Loucy (cell line): ENCODE measurements at regions not wholly inside any gene's neighbourhood (a gene's known extent, or its start where the extent isn't known, plus 50 kb on each side); places are given as distances from the start of the nearest gene placed in this dataset.

Source experiments
- H2AFZ ChIP-seq: fragments of 200-600 bp; sonication (generic); 2 replicates; pipeline ENCODE4 v1.6.0; 2016; ENCODE audit warnings: antibody characterized with exemption, mild to moderate bottlenecking, low read length, moderate library complexity
- H3F3A ChIP-seq: fragments of 200-600 bp; 2 replicates; pipeline ENCODE4 v1.6.0; 2016; ENCODE audit warnings: antibody characterized with exemption, low read depth, mild to moderate bottlenecking
- H3K27me3 ChIP-seq: fragments of 200-600 bp; sonication (generic); 2 replicates; pipeline ENCODE4 v1.6.1; 2014; ENCODE audit warnings: low read length, mild to moderate bottlenecking; ENCODE audit not compliant: insufficient read depth, poor library complexity, severe bottlenecking
- H3K36me3 ChIP-seq: fragments of 200-600 bp; sonication (generic); 2 replicates; pipeline ENCODE4 v1.6.1; 2016; ENCODE audit warnings: low read length; ENCODE audit not compliant: insufficient read depth
- H3K4me1 ChIP-seq: fragments of 200-600 bp; sonication (generic); 2 replicates; pipeline ENCODE4 v1.5.1; 2014; ENCODE audit warnings: low read length, mild to moderate bottlenecking; ENCODE audit not compliant: insufficient read depth, poor library complexity, severe bottlenecking
- H3K4me2 ChIP-seq: fragments of 200-600 bp; sonication (generic); 2 replicates; pipeline ENCODE4 v1.6.0; 2014; ENCODE audit warnings: antibody characterized with exemption, low read length, low read depth, mild to moderate bottlenecking; ENCODE audit not compliant: poor library complexity, severe bottlenecking
- H3K4me3 ChIP-seq: fragments of 200-600 bp; sonication (generic); 2 replicates; pipeline ENCODE4 v1.5.1; 2014; ENCODE audit warnings: low read length, mild to moderate bottlenecking, mixed read lengths; ENCODE audit not compliant: poor library complexity, severe bottlenecking
- H3K79me2 ChIP-seq: fragments of 200-600 bp; sonication (generic); 2 replicates; pipeline ENCODE4 v1.6.1; 2014; ENCODE audit warnings: low read length; ENCODE audit not compliant: insufficient read depth
- H3K9ac ChIP-seq: fragments of 200-600 bp; sonication (generic); 2 replicates; pipeline ENCODE4 v1.6.0; 2014; ENCODE audit warnings: mild to moderate bottlenecking, low read depth, low read length, moderate library complexity; ENCODE audit not compliant: poor library complexity, severe bottlenecking
- H3K9me2 ChIP-seq: fragments of 200-600 bp; sonication (generic); replicated peaks from 2 replicates; pipeline ENCODE4 v1.6.1; 2016; ENCODE audit warnings: low read depth, low read length, mixed read lengths
- H3K9me3 ChIP-seq: fragments of 200-600 bp; sonication (generic); 2 replicates; pipeline ENCODE4 v1.6.1; 2014; ENCODE audit warnings: mild to moderate bottlenecking, antibody characterized with exemption, low read length, low read depth; ENCODE audit not compliant: insufficient read depth
- H4K20me1 ChIP-seq: fragments of 200-600 bp; sonication (generic); 2 replicates; pipeline ENCODE4 v1.6.0; 2014; ENCODE audit warnings: antibody characterized with exemption, low read length, mild to moderate bottlenecking; ENCODE audit not compliant: insufficient read depth, poor library complexity, severe bottlenecking
- EZH2phosphoT487 ChIP-seq: fragments of 200-600 bp; IDR thresholded peaks from 2 replicates; pipeline ENCODE4 v1.6.1; 2018; ENCODE audit warnings: antibody characterized with exemption, mild to moderate bottlenecking, moderate library complexity, borderline replicate concordance
- TF ChIP-seq, protein P1 (sequence below): fragments of 200-600 bp; sonication (generic); conservative IDR thresholded peaks from 2 replicates; pipeline ENCODE4 v1.5.1; 2014; ENCODE audit warnings: mild to moderate bottlenecking, antibody characterized with exemption, low read length

DNA sequence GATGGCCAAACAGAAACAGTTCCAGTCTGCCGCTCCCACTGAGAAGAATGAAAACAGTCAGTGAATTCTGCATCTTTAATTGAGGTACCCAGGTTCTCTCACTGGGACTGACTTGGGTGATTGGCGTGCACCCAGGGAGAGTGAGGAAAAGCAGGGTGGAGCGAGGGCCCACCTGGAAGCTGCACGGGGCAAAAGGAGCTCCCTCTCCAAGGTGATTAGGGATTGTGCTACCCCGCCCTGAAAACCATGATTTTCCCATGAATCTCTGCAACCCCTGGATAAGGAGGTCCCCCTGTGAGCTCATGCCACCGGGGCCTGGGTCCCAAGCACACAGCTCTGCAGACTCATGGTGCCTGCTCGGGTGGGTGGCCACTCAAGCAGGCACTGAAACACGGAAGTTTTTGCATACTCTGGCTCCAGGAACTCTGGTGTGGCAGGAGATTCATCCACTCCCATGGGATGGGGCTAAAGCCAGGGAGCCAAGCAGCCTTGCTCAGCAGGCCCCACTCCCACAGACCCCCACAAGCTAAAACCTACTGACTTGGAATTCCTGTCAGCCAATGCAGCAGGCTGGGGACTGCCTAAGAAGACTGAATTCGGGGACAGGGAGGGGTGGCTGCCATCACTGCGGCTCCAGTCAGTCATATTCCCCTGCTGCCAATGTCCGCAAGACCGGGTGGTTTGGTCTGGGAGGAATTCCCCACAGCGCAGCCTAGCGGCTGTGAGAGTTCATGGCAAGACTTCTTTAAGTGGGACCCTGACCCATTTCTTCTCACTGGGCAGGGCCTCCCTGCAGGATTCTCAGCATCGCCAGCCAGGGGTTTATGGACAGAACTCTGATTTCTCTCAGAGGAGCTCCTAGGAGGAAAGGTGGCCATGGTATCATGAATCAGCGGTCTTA is 652.2 kb upstream of the RGMB start:
- Histone ChIP-seq H3K9me2 (no peaks in the 10 kb centered on the region), H3K79me2 (no peaks in the 10 kb centered on the region)

DNA sequence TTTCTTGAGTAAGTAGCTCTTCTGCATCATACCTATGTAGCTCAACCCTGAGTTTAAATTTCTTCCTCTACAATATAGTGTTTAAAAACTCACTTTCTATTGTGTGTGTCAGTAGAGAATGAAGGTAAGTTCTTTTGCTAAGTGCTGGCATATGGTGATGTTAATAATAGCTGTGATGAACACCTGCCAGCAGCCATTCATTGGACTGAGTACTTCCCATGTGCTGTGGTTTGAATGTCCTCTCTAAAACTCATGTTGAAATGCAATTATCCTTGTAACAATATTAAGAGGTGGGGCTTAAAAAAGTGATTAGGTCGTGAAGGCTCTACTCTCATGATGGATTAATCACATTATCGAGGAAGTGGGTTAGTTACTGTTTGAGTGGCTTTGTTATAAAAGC is 645.2 kb upstream of the RGMB start:
- H3K4me1 ChIP-seq = no peaks in the 10 kb centered on the region
- no peak overlapping the region for H3K9ac ChIP-seq
- no peak overlapping the region for H3K4me3 ChIP-seq
- no peaks in the 10 kb centered on the region for H3K9me3 ChIP-seq
- H3K79me2 ChIP-seq = no peaks in the 10 kb centered on the region
- H3K36me3 ChIP-seq = no peaks in the 10 kb centered on the region
- no peaks in the 10 kb centered on the region for H3K27me3 ChIP-seq
- no peaks in the 10 kb centered on the region for H3F3A ChIP-seq
- H4K20me1 ChIP-seq = no peaks in the 10 kb centered on the region
- no peak overlapping the region for H3K4me2 ChIP-seq
- H3K9me2 ChIP-seq = no peaks in the 10 kb centered on the region
- no peak overlapping the region for H2AFZ ChIP-seq
- TF ChIP-seq, protein P1, sequence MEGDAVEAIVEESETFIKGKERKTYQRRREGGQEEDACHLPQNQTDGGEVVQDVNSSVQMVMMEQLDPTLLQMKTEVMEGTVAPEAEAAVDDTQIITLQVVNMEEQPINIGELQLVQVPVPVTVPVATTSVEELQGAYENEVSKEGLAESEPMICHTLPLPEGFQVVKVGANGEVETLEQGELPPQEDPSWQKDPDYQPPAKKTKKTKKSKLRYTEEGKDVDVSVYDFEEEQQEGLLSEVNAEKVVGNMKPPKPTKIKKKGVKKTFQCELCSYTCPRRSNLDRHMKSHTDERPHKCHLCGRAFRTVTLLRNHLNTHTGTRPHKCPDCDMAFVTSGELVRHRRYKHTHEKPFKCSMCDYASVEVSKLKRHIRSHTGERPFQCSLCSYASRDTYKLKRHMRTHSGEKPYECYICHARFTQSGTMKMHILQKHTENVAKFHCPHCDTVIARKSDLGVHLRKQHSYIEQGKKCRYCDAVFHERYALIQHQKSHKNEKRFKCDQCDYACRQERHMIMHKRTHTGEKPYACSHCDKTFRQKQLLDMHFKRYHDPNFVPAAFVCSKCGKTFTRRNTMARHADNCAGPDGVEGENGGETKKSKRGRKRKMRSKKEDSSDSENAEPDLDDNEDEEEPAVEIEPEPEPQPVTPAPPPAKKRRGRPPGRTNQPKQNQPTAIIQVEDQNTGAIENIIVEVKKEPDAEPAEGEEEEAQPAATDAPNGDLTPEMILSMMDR = no peak
- no peak for TF ChIP-seq EZH2phosphoT487

More for the DNA sequence above, 652.2 kb upstream of the RGMB start:
- H3K4me2 ChIP-seq = no peak overlapping the region
- no peak overlapping the region for H3K9ac ChIP-seq
- H2AFZ ChIP-seq = no peak overlapping the region
- H3K36me3 ChIP-seq = no peaks in the 10 kb centered on the region
- H3K4me3 ChIP-seq = no peak overlapping the region
- no peaks in the 10 kb centered on the region for H4K20me1 ChIP-seq
- no peaks in the 10 kb centered on the region for H3F3A ChIP-seq
- TF ChIP-seq EZH2phosphoT487 = no peak
- TF ChIP-seq, protein P1 = no peak
- H3K9me3 ChIP-seq = no peaks in the 10 kb centered on the region
- no peaks in the 10 kb centered on the region for H3K27me3 ChIP-seq
- no peaks in the 10 kb centered on the region for H3K4me1 ChIP-seq

DNA sequence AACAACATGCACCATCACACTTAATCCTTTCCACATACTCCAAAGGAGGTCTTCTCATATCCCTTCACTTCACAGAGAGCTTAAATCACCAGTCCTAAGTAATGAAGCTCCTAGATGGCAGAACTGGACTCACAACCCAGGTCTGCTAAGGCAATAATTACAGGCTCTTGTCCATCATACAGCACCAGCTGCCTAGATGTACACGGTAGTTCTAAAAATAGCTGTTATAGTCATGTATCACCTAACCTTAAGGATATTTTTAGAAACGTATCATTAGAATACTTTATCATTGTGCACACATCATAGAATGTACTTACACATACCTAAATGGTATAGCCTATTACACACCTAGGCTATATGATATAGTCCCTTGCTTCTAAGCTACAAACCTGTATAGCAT is 644.6 kb upstream of the RGMB start:
- no peaks in the 10 kb centered on the region for H3K4me1 ChIP-seq
- H3K36me3 ChIP-seq = no peaks in the 10 kb centered on the region
- TF ChIP-seq, protein P1 = no peak
- no peak for TF ChIP-seq EZH2phosphoT487

More for the DNA sequence above, 644.6 kb upstream of the RGMB start:
- H3K9me3 ChIP-seq = no peaks in the 10 kb centered on the region
- no peak overlapping the region for H3K4me3 ChIP-seq
- H3K4me2 ChIP-seq = no peak overlapping the region
- H3K79me2 ChIP-seq = no peaks in the 10 kb centered on the region
- H2AFZ ChIP-seq = no peak overlapping the region
- H3K27me3 ChIP-seq = no peaks in the 10 kb centered on the region
- no peak overlapping the region for H3K9ac ChIP-seq
- H3K9me2 ChIP-seq = no peaks in the 10 kb centered on the region
- no peaks in the 10 kb centered on the region for H4K20me1 ChIP-seq
- H3F3A ChIP-seq = no peaks in the 10 kb centered on the region
